ENCODE measurements at regions not wholly inside any gene's neighbourhood (a gene's known extent, or its start where the extent isn't known, plus 50 kb on each side); places are given as distances from the start of the nearest gene placed in this dataset.

GRCh38 chr10:44171765-44172164, 213.1 kb downstream of the CXCL12 start:
- Histone ChIP-seq H3K9me3 (no peaks in the 10 kb centered on the region), H3K27me3 (no peaks in the 10 kb centered on the region), H3K4me3 (no peak overlapping the region), H3K36me3 (no peaks in the 10 kb centered on the region), H3K4me1 (peaks cover 0 to 15% (median 0%) of the 10 kb centered on the region in 4 donors), H3K27ac (no peak overlapping the region)
- no peak for TF ChIP-seq POLR2A (IDR thresholded peaks at IDR 0.05)
- no peak for TF ChIP-seq CTCF (IDR thresholded peaks at IDR 0.05)
- no peak for DNase-seq

GRCh38 chr10:44168478-44168877, 216.4 kb downstream of the CXCL12 start:
- TF ChIP-seq POLR2A (IDR thresholded peaks at IDR 0.05) (no peak), CTCF (IDR thresholded peaks at IDR 0.05) (no peak)
- Histone ChIP-seq H3K36me3 (no peaks in the 10 kb centered on the region), H3K4me1 (peaks cover 0 to 11% (median 0%) of the 10 kb centered on the region in 4 donors), H3K27ac (no peak overlapping the region), H3K27me3 (no peaks in the 10 kb centered on the region), H3K4me3 (no peak overlapping the region), H3K9me3 (no peaks in the 10 kb centered on the region)
- DNase-seq, result no peak

- no peaks in the 10 kb centered on the region for H3K27me3 ChIP-seq
These were observed 217.1 kb downstream of the CXCL12 start for GRCh38 chr10:44167752-44168151.

GRCh38 chr10:44166441-44166840, 218.5 kb downstream of the CXCL12 start:
- Histone ChIP-seq H3K36me3 (no peaks in the 10 kb centered on the region), H3K27ac (no peak overlapping the region), H3K9me3 (no peaks in the 10 kb centered on the region), H3K4me3 (no peak overlapping the region), H3K27me3 (no peaks in the 10 kb centered on the region), H3K4me1 (no peaks in the 10 kb centered on the region)
- TF ChIP-seq CTCF (IDR thresholded peaks at IDR 0.05), result no peak
- no peak for TF ChIP-seq POLR2A (IDR thresholded peaks at IDR 0.05)
- DNase-seq, result no peak

More at GRCh38 chr10:44167752-44168151, 217.1 kb downstream of the CXCL12 start:
- Histone ChIP-seq H3K9me3 (no peaks in the 10 kb centered on the region), H3K4me1 (peaks cover 0 to 4% (median 0%) of the 10 kb centered on the region in 4 donors), H3K27ac (no peak overlapping the region), H3K36me3 (no peaks in the 10 kb centered on the region), H3K4me3 (no peak overlapping the region)
- no peak for DNase-seq
- TF ChIP-seq CTCF (IDR thresholded peaks at IDR 0.05), result no peak
- TF ChIP-seq POLR2A (IDR thresholded peaks at IDR 0.05), result no peak

- no peak for TF ChIP-seq CTCF (IDR thresholded peaks at IDR 0.05)
- TF ChIP-seq POLR2A (IDR thresholded peaks at IDR 0.05), result no peak
- Histone ChIP-seq H3K36me3 (no peaks in the 10 kb centered on the region), H3K9me3 (no peaks in the 10 kb centered on the region), H3K4me3 (no peak overlapping the region), H3K27ac (no peak overlapping the region), H3K4me1 (no peaks in the 10 kb centered on the region), H3K27me3 (no peaks in the 10 kb centered on the region)
- DNase-seq, result no peak
These were observed 220.5 kb downstream of the CXCL12 start for GRCh38 chr10:44164251-44164956.
